DMS153 treated with DMSO at 0.1 percent for 48 hours (cell line): ENCODE measurements at regions not wholly inside any gene's neighbourhood (a gene's known extent, or its start where the extent isn't known, plus 50 kb on each side); places are given as distances from the start of the nearest gene placed in this dataset.

Source experiments
- DNase-seq: peaks from one replicate; lab custom pipeline; 2025; ENCODE audit not compliant: unreplicated experiment; lab: John Stamatoyannopoulos, UW

- no peak for DNase-seq
These were observed 1915.1 kb downstream of the MAT2B start for GRCh38 chr5:165420493-165420892.

- DNase-seq, result no peak
These were observed 1918.4 kb downstream of the MAT2B start for GRCh38 chr5:165423697-165424299.

DNA sequence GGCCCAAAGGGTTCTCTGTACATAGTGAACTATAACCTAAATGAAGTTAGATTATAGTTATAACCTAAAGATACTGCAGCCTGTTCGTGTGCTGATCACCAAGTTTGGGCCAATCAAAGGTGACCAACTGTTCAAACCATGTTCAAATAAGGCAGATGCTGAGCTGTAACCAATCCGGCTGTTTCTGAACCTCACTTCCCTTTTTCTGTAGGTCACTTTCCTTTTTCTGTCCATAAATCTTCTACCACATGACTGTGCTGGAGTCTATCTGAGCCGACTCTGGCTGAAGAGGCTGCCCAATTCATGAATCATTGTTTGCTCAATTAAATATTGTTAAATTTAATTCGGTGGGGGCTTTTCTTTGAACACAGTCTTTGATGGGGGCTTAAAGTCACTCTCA is 1920.2 kb downstream of the MAT2B start:
- DNase-seq, result no peak

DNA sequence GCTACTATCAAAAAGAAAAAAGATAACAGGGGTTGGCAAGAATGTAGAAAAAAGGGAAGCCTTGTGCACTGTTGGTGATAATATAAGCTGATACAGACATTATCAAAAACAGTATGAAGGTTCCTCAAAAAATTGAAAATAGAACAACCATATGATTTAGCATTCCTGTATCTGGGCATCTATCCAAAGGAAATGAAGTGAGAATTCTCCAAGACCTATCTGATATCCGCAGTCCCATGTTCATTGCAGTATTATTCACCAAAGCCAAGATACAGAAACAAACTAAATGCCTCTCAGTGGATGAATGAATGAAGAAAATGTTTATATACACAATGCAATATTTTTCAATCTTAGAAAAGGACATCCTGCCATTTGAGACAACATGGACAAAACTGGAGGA is 1943.3 kb downstream of the MAT2B start:
- no peak for DNase-seq

DNA sequence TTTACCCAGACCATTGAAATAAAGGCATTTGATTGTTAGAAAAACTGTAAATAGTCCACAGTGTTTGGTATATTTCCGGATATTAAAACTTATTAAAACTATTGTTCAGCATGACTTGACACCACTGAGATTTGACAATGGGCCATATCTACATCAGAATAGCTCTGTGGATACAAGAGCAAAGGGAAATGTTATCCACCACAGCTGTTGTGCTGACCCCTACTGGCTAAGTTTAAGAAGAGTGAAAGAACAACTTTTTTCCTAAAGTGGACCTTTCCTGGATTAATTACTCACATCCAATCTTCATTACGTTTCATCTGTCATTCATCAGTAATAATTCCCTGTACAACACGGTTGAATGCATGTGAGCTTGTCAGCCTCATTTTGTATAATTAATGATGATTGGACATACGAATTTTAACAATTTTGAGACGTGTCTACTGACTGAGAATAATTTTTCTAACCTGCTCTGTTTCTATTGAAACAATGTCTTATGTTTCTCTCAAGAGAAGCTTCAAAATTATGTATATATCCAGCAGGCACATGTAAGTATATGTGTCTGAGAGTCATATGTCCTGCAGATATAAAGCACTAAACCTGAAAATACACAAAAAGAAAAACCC is 1952.6 kb downstream of the MAT2B start:
- DNase-seq, result no peak

DNA sequence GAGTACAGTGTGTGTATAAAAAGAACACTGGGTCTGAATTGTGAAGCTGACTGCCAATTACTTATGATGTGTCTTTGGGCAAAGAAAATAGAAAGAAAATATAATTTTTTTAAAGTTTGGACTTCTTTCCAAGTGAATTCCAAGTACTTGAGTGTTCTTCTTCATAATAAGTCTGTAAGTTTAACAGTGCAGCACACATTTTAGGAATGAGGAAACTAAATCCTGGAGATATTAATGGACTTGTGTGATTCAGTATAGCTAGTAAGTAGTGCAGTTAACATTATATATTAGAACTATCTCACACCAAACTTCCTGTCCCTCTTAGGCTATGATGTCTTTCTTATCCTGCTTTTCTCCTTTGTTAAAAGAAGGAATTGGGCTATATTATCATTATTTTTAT is 1953.8 kb downstream of the MAT2B start:
- no peak for DNase-seq

DNA sequence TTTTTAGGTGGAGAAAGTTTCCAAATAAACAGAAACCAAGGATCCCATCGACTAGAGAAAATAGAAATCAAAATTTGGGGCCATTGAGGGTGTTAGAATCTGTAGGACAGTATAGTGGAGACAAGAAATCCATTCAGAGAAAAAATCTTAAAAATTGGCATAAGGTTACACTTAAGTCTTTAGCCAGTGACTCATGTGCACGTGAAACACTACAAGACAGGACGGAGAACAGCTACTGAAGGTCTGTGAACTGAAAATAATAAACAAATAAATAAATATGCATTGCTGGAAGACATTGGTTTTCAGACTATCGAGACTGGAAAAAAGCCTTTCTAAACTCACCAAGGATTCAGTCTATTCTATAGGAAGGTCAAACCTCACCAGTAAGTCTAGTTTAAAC is 1955.5 kb downstream of the MAT2B start:
- no peak for DNase-seq

DNA sequence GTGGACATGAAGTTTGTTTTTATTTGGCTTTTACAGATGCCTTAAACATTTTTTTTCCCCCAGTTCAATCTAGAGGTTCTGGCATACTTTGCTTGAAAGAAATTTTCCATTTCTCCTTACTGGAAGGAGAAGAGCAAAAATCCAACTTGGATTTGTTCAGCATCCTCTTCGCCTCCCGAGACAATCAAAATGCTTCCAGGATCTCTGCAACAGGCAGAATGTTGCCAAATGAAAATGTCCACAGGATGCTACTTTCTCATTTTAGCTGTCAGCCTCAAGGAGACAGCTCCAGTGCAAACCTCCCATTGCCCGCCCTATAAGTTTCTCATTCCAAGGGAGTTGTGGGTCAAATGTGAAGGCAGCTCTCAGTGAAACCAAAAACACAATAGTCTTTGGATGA is 1972.1 kb downstream of the MAT2B start:
- DNase-seq, result no peak

GRCh38 chr5:165495829-165496380 is 1990.5 kb downstream of the MAT2B start:
- no peak for DNase-seq

DNA sequence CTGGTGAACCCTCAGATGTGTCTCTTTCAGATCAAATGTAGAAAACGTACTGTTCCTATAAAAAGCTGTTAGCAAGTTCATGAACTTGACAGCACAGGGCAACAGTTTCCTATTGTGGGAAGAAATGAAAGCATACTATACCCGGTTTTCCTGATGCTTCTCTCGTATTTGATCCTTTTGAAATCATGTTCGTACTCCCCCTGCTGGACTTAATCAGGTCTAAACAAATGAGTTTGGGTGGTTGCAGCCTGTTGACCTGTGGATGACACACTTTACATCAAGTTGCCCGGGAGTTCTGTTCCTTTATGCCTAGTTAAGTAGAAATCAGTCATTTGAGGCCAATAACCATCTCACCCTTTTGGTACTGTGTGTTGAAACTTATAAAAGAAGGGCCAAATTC is 1992.3 kb downstream of the MAT2B start:
- DNase-seq, result no peak

DNA sequence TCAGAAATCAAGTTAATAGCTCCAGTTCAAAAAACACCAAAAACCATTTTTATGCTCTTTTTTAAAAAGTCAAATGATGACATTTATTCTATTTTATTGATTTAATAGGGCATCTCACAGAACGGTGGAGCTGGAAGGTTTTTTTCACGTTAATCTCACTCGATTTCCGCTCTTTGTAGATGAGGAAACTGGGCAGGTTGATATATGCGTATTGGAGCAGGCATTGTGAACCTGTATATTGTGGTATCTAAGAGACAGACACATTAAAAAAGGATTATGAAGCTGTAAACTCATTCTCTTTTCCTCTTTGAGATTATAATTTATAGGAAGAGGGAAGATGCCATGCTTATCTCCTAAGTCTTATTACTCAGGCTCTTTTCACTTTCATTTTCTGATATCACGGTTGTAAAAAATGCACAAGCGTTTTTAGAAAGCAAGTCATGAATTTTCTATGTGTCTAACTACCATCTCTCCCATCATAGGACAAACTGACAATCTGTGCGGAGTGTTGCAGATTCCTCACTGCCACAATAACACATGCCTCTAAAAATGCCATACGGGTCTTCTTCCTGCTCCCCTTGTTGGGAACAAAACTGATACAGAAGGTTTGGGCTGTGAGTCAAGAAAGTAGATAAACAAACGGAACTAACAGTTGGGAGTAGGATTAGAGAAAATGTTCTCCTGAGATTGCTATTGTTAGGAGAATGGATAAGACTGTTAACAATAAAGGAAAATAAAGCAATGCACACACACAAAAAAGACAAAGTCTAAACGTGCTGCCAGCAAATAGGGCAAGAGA is 1997.7 kb downstream of the MAT2B start:
- no peak for DNase-seq

DNA sequence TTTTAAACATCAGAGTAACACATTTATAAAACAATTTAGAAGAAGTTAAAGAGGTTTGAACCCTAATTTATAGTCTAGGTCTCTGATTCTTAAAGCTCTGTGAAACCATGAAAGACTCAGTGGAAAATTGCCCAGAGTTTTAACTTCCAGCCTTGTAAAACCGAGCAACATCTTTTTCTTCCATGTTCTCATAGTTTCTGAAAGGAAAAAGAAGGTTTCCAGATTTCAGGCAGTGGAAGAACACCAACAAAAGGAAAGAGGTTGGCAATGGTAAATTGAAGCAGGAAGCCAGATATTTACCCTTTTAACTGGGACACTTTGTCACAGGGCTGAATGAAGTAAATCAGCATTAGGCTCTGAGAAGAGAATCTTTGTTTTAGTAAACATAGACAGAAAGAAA is 1999.3 kb downstream of the MAT2B start:
- DNase-seq, result no peak

- no peak for DNase-seq
These were observed 2002.9 kb downstream of the MAT2B start for GRCh38 chr5:165508286-165508685.

DNA sequence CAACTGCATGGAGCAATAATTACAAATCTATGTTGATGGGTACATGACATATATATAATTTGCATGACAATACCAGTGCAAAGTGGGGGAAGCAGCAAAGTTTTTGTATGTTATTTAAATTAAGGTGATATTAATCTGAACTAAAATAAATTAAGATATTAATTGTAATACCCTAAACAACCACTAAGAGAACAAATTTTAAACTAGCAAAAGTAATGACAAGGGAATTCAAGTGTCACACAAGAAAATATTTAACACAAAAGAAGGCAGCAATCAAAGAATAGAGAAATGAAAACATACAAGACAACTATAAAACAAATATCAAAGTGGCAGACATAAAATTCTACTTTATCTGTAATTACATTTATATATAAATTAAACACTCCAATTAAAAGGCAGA is 2003.4 kb downstream of the MAT2B start:
- no peak for DNase-seq

DNA sequence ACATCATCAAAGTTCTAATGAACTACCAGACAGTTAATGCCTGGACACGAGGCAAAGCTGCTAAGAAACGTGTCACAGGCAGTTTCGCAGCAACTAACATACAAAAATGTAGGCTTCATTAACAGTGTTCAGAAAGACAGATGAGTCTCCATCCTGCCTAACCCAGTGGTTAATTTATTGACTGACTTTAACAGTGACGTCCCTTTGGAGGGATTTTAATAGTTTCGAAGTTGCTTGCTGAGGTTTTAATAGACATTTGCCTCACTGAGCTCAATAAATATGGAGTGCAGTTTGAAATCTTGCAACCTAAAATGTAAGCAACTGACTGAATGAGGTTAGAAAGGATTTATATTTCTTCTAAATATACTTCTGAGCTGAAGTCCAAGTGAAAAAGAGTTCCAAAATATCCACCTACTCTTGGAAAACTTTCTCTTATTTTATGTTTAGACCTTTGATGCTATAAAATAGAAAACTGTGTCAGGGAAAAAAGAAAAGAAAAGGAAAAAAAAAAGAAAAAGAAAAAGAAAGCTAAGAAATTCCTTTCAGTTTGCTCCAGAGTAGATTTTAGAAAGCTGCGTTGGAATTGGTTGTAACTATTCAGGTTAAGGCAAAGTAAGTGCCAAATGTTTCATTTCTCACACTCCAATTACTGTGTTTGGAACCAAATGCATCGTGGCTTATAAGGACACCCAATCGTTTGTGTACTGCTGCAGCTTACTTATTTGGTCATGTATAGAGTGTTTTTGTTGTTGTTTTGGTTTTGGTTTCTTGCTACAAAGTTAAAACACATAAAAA is 2016.6 kb downstream of the MAT2B start:
- DNase-seq, result no peak

GRCh38 chr5:165525271-165525670 is 2019.9 kb downstream of the MAT2B start:
- no peak for DNase-seq

DNA sequence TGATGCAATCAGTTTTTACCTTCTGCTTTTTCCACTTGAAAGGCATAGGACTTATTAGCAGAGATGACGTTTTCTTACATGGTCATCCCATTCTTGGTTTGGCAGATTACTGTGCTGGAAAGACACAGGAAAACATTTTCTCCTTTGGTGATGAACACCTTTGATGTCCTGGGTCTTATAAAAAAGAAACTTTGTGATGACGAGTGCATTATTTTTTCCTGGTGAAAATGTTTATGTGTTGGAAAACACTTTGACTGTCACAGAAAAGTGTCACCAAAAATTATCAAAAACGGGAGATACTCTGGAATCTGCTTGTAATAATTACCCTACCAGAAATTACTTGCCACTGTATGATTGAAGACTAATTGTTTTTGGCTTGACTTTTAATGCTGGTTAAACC is 2020.9 kb downstream of the MAT2B start:
- no peak for DNase-seq

- DNase-seq, result no peak
These were observed 2022.2 kb downstream of the MAT2B start for GRCh38 chr5:165527577-165527976.

- no peak for DNase-seq
These were observed 2032.6 kb downstream of the MAT2B start for GRCh38 chr5:165538065-165538464.

- no peak for DNase-seq
These were observed 2054.2 kb downstream of the MAT2B start for GRCh38 chr5:165559645-165560044.

DNA sequence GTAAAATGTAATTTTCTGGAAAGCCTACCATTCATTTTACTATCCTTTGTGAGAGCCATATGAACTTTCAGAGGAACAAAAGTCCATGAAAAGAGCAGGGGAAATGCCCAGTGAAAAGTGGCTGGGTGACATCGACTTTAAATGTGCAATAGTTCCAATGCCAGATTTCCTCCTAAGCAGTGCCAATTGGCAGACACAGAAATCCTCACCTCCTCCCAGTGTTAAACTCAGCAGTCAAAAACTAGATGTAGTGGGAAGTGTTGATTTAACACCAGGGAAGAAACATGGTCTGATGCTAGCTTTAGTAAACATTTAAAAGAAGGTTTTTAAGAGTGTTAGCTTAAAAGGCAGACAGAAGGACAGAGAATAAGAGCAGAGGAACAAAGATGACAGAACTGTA is 2055.2 kb downstream of the MAT2B start:
- DNase-seq, result no peak
